Activated CD4-positive, alpha-beta T cell treated with anti-CD3 and anti-CD28 coated beads, Interleukin-2, amount 50 U/mL, for 4 hours (primary cell): ENCODE measurements at regions not wholly inside any gene's neighbourhood (a gene's known extent, or its start where the extent isn't known, plus 50 kb on each side); places are given as distances from the start of the nearest gene placed in this dataset.

Experiments used
- DNase-seq, 2 experiments: peaks; one replicate each; pipeline ENCODE4 v3.0.0-alpha.2; 2020

GRCh38 chr2:129061069-129061768 is 742.6 kb upstream of the HS6ST1 start:
- no peak for DNase-seq

- DNase-seq: no peak
Observed at GRCh38 chr2:129061769-129062121, 743.1 kb upstream of the HS6ST1 start.

GRCh38 chr2:129062146-129062912 is 743.7 kb upstream of the HS6ST1 start:
- DNase-seq: no peak

GRCh38 chr2:129067070-129067469 is 748.4 kb upstream of the HS6ST1 start:
- no peak for DNase-seq

- no peak for DNase-seq
Observed at GRCh38 chr2:129067953-129068352, 749.3 kb upstream of the HS6ST1 start.

- DNase-seq: no peak
Observed at GRCh38 chr2:129068543-129068942, 749.9 kb upstream of the HS6ST1 start.

- DNase-seq: no peak
Observed at GRCh38 chr2:129069875-129070594, 751.4 kb upstream of the HS6ST1 start.

GRCh38 chr2:129070663-129071062 is 752.0 kb upstream of the HS6ST1 start:
- no peak for DNase-seq

GRCh38 chr2:129071531-129071930 is 752.9 kb upstream of the HS6ST1 start:
- no peak for DNase-seq

- no peak for DNase-seq
Observed at GRCh38 chr2:129074298-129074920, 755.7 kb upstream of the HS6ST1 start.

- DNase-seq: no peak
Observed at GRCh38 chr2:129078548-129078947, 759.9 kb upstream of the HS6ST1 start.

GRCh38 chr2:129080715-129081476 is 762.2 kb upstream of the HS6ST1 start:
- DNase-seq: no peak

GRCh38 chr2:129085386-129085785 is 766.7 kb upstream of the HS6ST1 start:
- no peak for DNase-seq

GRCh38 chr2:129087133-129087813 is 768.6 kb upstream of the HS6ST1 start:
- DNase-seq: no peak

GRCh38 chr2:129091620-129092019 is 773.0 kb upstream of the HS6ST1 start:
- no peak for DNase-seq

- DNase-seq: no peak
Observed at GRCh38 chr2:129092956-129093355, 774.3 kb upstream of the HS6ST1 start.

- DNase-seq: no peak
Observed at GRCh38 chr2:129101186-129101585, 782.5 kb upstream of the HS6ST1 start.

- no peak for DNase-seq
Observed at GRCh38 chr2:129103936-129104878, 785.5 kb upstream of the HS6ST1 start.

- no peak for DNase-seq
Observed at GRCh38 chr2:129112181-129112580, 793.5 kb upstream of the HS6ST1 start.

- DNase-seq: no peak
Observed at GRCh38 chr2:129113776-129114175, 795.1 kb upstream of the HS6ST1 start.

GRCh38 chr2:129117434-129117833 is 798.8 kb upstream of the HS6ST1 start:
- DNase-seq: no peak
